ENCODE measurements at regions not wholly inside any gene's neighbourhood (a gene's known extent, or its start where the extent isn't known, plus 50 kb on each side); places are given as distances from the start of the nearest gene placed in this dataset.

- Histone ChIP-seq H3K36me3 (ENCODE audit: low read depth) (no peaks in the 10 kb centered on the region), H3K4me1 (ENCODE audit: low read depth) (no peaks in the 10 kb centered on the region), H3K4me3 (no peak overlapping the region), H3K9me3 (no peaks in the 10 kb centered on the region)
- no peak for DNase-seq
- intact Hi-C loops (cut with DNase I, micrococcal nuclease): no loop called here
- no peak for TF ChIP-seq CTCF (IDR thresholded peaks at IDR 0.05)
- ATAC-seq: no peak
Measured at GRCh38 chr7:34333184-34333583, 324.8 kb upstream of the NPSR1 start.

- H3K9me3 ChIP-seq: no peaks in the 10 kb centered on the region
- H3K4me1 ChIP-seq (ENCODE audit: low read depth): no peaks in the 10 kb centered on the region
- no peak for DNase-seq
- no peak for TF ChIP-seq CTCF (IDR thresholded peaks at IDR 0.05)
- intact Hi-C loops (cut with DNase I, micrococcal nuclease): no loop called here
- H3K36me3 ChIP-seq (ENCODE audit: low read depth): no peaks in the 10 kb centered on the region
- no peak overlapping the region for H3K4me3 ChIP-seq
- ATAC-seq: no peak
Measured at GRCh38 chr7:34333925-34334324, 324.1 kb upstream of the NPSR1 start.

GRCh38 chr7:34337163-34337562, 320.9 kb upstream of the NPSR1 start:
- DNase-seq: no peak
- Histone ChIP-seq H3K4me3 (no peak overlapping the region), H3K36me3 (ENCODE audit: low read depth) (no peaks in the 10 kb centered on the region), H3K9me3 (no peaks in the 10 kb centered on the region), H3K4me1 (ENCODE audit: low read depth) (no peaks in the 10 kb centered on the region)
- ATAC-seq: no peak
- no peak for TF ChIP-seq CTCF (IDR thresholded peaks at IDR 0.05)
- intact Hi-C loops (cut with DNase I, micrococcal nuclease): no loop called here

- Histone ChIP-seq H3K4me1 (ENCODE audit: low read depth) (no peaks in the 10 kb centered on the region), H3K36me3 (ENCODE audit: low read depth) (no peaks in the 10 kb centered on the region), H3K9me3 (no peaks in the 10 kb centered on the region), H3K4me3 (no peak overlapping the region)
- no peak for TF ChIP-seq CTCF (IDR thresholded peaks at IDR 0.05)
- intact Hi-C loops (cut with DNase I, micrococcal nuclease): no loop called here
- no peak for DNase-seq
- no peak for ATAC-seq
Measured at GRCh38 chr7:34338961-34339526, 319.0 kb upstream of the NPSR1 start.

GRCh38 chr7:34341326-34341725, 316.7 kb upstream of the NPSR1 start:
- DNase-seq: no peak
- Histone ChIP-seq H3K4me3 (no peak overlapping the region), H3K4me1 (ENCODE audit: low read depth) (no peaks in the 10 kb centered on the region), H3K36me3 (ENCODE audit: low read depth) (no peaks in the 10 kb centered on the region), H3K9me3 (no peaks in the 10 kb centered on the region)
- no peak for TF ChIP-seq CTCF (IDR thresholded peaks at IDR 0.05)
- intact Hi-C loops (cut with DNase I, micrococcal nuclease): no loop called here
- no peak for ATAC-seq

GRCh38 chr7:34342387-34342786, 315.6 kb upstream of the NPSR1 start:
- no peak for ATAC-seq
- H3K4me1 ChIP-seq (ENCODE audit: low read depth): no peaks in the 10 kb centered on the region
- no peak overlapping the region for H3K4me3 ChIP-seq
- H3K36me3 ChIP-seq (ENCODE audit: low read depth): no peaks in the 10 kb centered on the region
- intact Hi-C loops (cut with DNase I, micrococcal nuclease): no loop called here
- TF ChIP-seq CTCF (IDR thresholded peaks at IDR 0.05): no peak
- H3K9me3 ChIP-seq: no peaks in the 10 kb centered on the region
- DNase-seq: no peak

Measured in mucosa of descending colon (tissue), 3 donors.